ENCODE measurements at regions not wholly inside any gene's neighbourhood (a gene's known extent, or its start where the extent isn't known, plus 50 kb on each side); places are given as distances from the start of the nearest gene placed in this dataset.

- TF ChIP-seq POLR2A (IDR thresholded peaks at IDR 0.05) = no peak
- TF ChIP-seq, protein P1, sequence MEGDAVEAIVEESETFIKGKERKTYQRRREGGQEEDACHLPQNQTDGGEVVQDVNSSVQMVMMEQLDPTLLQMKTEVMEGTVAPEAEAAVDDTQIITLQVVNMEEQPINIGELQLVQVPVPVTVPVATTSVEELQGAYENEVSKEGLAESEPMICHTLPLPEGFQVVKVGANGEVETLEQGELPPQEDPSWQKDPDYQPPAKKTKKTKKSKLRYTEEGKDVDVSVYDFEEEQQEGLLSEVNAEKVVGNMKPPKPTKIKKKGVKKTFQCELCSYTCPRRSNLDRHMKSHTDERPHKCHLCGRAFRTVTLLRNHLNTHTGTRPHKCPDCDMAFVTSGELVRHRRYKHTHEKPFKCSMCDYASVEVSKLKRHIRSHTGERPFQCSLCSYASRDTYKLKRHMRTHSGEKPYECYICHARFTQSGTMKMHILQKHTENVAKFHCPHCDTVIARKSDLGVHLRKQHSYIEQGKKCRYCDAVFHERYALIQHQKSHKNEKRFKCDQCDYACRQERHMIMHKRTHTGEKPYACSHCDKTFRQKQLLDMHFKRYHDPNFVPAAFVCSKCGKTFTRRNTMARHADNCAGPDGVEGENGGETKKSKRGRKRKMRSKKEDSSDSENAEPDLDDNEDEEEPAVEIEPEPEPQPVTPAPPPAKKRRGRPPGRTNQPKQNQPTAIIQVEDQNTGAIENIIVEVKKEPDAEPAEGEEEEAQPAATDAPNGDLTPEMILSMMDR (IDR thresholded peaks at IDR 0.05) = no peak
Observed at GRCh38 chr7:42606193-42606905, 305.5 kb downstream of the C7orf25 start.

Measured in body of pancreas (tissue), 4 donors.